Tibial nerve (tissue), 3 donors: ENCODE measurements at regions not wholly inside any gene's neighbourhood (a gene's known extent, or its start where the extent isn't known, plus 50 kb on each side); places are given as distances from the start of the nearest gene placed in this dataset.

ENCODE experiments used
- POLR2A ChIP-seq, 2 donors: fragments of 450-650 bp; IDR thresholded peaks; one replicate each; pipeline ENCODE4 v1.6.1; 2017; ENCODE audit warnings: antibody characterized with exemption in 2 of 2, mild to moderate bottlenecking in 2 of 2, moderate library complexity in 2 of 2
- TF ChIP-seq, protein P1 (sequence below), 5 experiments: fragments of 200-600 bp in 3 of 5; fragments of 450-650 bp in 2 of 5; sonication (generic) in 3 of 5; IDR thresholded peaks; one replicate each; pipeline ENCODE4 v1.5.1; 2016 to 2019; ENCODE audit warnings: antibody characterized with exemption in 5 of 5, mild to moderate bottlenecking in 3 of 5, moderate library complexity in 2 of 5

GRCh38 chr4:72761368-72762038, 192.5 kb upstream of the ADAMTS3 start:
- TF ChIP-seq, protein P1, sequence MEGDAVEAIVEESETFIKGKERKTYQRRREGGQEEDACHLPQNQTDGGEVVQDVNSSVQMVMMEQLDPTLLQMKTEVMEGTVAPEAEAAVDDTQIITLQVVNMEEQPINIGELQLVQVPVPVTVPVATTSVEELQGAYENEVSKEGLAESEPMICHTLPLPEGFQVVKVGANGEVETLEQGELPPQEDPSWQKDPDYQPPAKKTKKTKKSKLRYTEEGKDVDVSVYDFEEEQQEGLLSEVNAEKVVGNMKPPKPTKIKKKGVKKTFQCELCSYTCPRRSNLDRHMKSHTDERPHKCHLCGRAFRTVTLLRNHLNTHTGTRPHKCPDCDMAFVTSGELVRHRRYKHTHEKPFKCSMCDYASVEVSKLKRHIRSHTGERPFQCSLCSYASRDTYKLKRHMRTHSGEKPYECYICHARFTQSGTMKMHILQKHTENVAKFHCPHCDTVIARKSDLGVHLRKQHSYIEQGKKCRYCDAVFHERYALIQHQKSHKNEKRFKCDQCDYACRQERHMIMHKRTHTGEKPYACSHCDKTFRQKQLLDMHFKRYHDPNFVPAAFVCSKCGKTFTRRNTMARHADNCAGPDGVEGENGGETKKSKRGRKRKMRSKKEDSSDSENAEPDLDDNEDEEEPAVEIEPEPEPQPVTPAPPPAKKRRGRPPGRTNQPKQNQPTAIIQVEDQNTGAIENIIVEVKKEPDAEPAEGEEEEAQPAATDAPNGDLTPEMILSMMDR (IDR thresholded peaks at IDR 0.05): no peak
- no peak for TF ChIP-seq POLR2A (IDR thresholded peaks at IDR 0.05)
